Gastrocnemius medialis (tissue), 4 donors: ENCODE measurements at regions not wholly inside any gene's neighbourhood (a gene's known extent, or its start where the extent isn't known, plus 50 kb on each side); places are given as distances from the start of the nearest gene placed in this dataset.
"Not testable (repeated sequence)": the region's sequence is repeated elsewhere in the genome, so short reads cannot be mapped to it uniquely, and the experiment has no call there.

Experiments
- ATAC-seq, 2 donors: fragments of 150-250 bp; one replicate each; pipeline ENCODE4 v1.9.1; 2016
- DNase-seq, 2 donors: peaks; one replicate each; pipeline ENCODE4 v3.0.0-alpha.2; 2019
- H3K27ac ChIP-seq, 4 donors: fragments of 200-600 bp; sonication (generic); 1 replicate in 1 of 4; 2 replicates in 3 of 4; pipeline ENCODE4 v1.5.1; 2016 to 2018; ENCODE audit warnings: mild to moderate bottlenecking in 2 of 4, moderate library complexity in 1 of 4
- H3K27me3 ChIP-seq, 3 donors: fragments of 200-600 bp; sonication (generic) in 2 of 3; 1 replicate in 1 of 3; 2 replicates in 2 of 3; pipeline versions ENCODE4 v1.5.1 to v1.6.0; 2016 to 2019; ENCODE audit warnings: mild to moderate bottlenecking in 1 of 3, moderate library complexity in 1 of 3
- H3K36me3 ChIP-seq, 2 donors: fragments of 200-600 bp; sonication (generic) in 1 of 2; one replicate each; pipeline ENCODE4 v1.5.1; 2017 to 2018
- H3K4me1 ChIP-seq, 2 donors: fragments of 200-600 bp; sonication (generic) in 1 of 2; one replicate each; pipeline ENCODE4 v1.5.1; 2016 to 2017; ENCODE audit warnings: mild to moderate bottlenecking in 2 of 2
- H3K4me3 ChIP-seq, 4 donors: fragments of 200-600 bp; sonication (generic) in 3 of 4; 1 replicate in 1 of 4; 2 replicates in 3 of 4; pipeline ENCODE4 v1.5.1; 2016 to 2019; ENCODE audit warnings: mild to moderate bottlenecking in 2 of 4
- H3K9me3 ChIP-seq, 3 donors: fragments of 200-600 bp; sonication (generic) in 2 of 3; 1 replicate in 1 of 3; 2 replicates in 2 of 3; pipeline ENCODE4 v1.5.1; 2016 to 2019
- CTCF ChIP-seq, 5 experiments: fragments of 450-650 bp in 3 of 5; fragments of 200-600 bp in 2 of 5; sonication (generic) in 2 of 5; IDR thresholded peaks in 4 of 5; conservative IDR thresholded peaks in 1 of 5; 1 replicate in 4 of 5; 2 replicates in 1 of 5; pipeline ENCODE4 v1.5.1; 2016 to 2019; ENCODE audit warnings: antibody characterized with exemption in 5 of 5, mild to moderate bottlenecking in 3 of 5, moderate library complexity in 3 of 5
- POLR2A ChIP-seq, 2 donors: fragments of 450-650 bp; IDR thresholded peaks; one replicate each; pipeline ENCODE4 v1.6.1; 2017; ENCODE audit warnings: antibody characterized with exemption in 2 of 2, mild to moderate bottlenecking in 2 of 2, moderate library complexity in 2 of 2
- in situ Hi-C, 4 donors: fragments of 200-750 bp; cut with MboI; loops; one replicate each; pipeline versions ENCODE4 v1.15.0 to v1.8.0; 2017; ENCODE audit warnings: low sequenced_read_pairs in 4 of 4
- intact Hi-C: fragments of 100-400 bp; cut with DNase I; formaldehyde crosslinking; loops from one replicate; pipeline ENCODE4 v1.15.1; 2023; ENCODE audit warnings: low total_unique reads

- Histone ChIP-seq H3K36me3 (no peaks in the 10 kb centered on the region), H3K27me3 (no peaks in the 10 kb centered on the region), H3K4me3 (no peak overlapping the region), H3K4me1 (no peaks in the 10 kb centered on the region), H3K9me3 (no peaks in the 10 kb centered on the region), H3K27ac (no peak overlapping the region)
- TF ChIP-seq POLR2A (IDR thresholded peaks at IDR 0.05) (no peak), CTCF (IDR thresholded peaks at IDR 0.05 in 4 of 5, conservative IDR thresholded peaks at IDR 0.05 in 1 of 5) (no peak)
- DNase-seq = no peak
- ATAC-seq = no peak
- in situ Hi-C loops (no loop called here), intact Hi-C loops (no loop called here)
Observed at GRCh38 chr14:106511006-106511799, 984.8 kb downstream of the TMEM121 start.

DNA sequence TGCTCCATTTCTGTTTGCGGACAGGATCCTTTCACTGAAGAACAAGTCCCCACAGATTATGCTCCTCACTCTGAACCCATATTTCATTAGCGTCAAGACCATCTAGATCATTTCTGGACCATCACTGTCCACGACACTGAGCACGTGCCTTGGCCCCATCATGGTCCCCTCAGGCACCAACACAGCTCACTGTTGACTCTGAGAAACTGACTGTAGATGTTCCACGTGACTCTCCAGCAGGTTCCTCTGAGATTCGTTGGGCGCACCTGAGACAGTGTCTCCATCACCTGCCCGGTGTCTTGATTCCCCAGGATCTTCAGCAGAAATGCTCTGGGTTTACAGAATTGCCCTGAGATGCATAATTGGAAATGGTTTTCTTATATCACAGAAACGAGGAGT is 985.4 kb downstream of the TMEM121 start:
- Histone ChIP-seq H3K9me3 (no peaks in the 10 kb centered on the region), H3K36me3 (no peaks in the 10 kb centered on the region), H3K27me3 (no peaks in the 10 kb centered on the region), H3K27ac (no peak overlapping the region), H3K4me3 (no peak overlapping the region), H3K4me1 (no peaks in the 10 kb centered on the region)
- ATAC-seq (no peak), DNase-seq (no peak)
- no peak for TF ChIP-seq CTCF (IDR thresholded peaks at IDR 0.05 in 4 of 5, conservative IDR thresholded peaks at IDR 0.05 in 1 of 5)
- TF ChIP-seq POLR2A (IDR thresholded peaks at IDR 0.05) = no peak
- in situ Hi-C loops (no loop called here), intact Hi-C loops (no loop called here)

- intact Hi-C loops = no loop called here
- no peak for TF ChIP-seq CTCF (IDR thresholded peaks at IDR 0.05 in 4 of 5, conservative IDR thresholded peaks at IDR 0.05 in 1 of 5)
- no peak for TF ChIP-seq POLR2A (IDR thresholded peaks at IDR 0.05)
- ATAC-seq = no peak
- Histone ChIP-seq H3K4me3 (no peak overlapping the region), H3K9me3 (no peaks in the 10 kb centered on the region), H3K4me1 (no peaks in the 10 kb centered on the region), H3K27ac (no peak overlapping the region), H3K27me3 (no peaks in the 10 kb centered on the region), H3K36me3 (no peaks in the 10 kb centered on the region)
- DNase-seq = no peak
- in situ Hi-C loops = no loop called here
Observed at GRCh38 chr14:106513302-106513701, 986.9 kb downstream of the TMEM121 start.

GRCh38 chr14:106518054-106518943 is 991.9 kb downstream of the TMEM121 start:
- Histone ChIP-seq H3K27ac (no peak overlapping the region), H3K4me3 (no peak overlapping the region), H3K27me3 (no peaks in the 10 kb centered on the region), H3K36me3 (no peaks in the 10 kb centered on the region), H3K9me3 (no peaks in the 10 kb centered on the region), H3K4me1 (no peaks in the 10 kb centered on the region)
- DNase-seq (no peak), ATAC-seq (no peak)
- no peak for TF ChIP-seq POLR2A (IDR thresholded peaks at IDR 0.05)
- no peak for TF ChIP-seq CTCF (IDR thresholded peaks at IDR 0.05 in 4 of 5, conservative IDR thresholded peaks at IDR 0.05 in 1 of 5)
- in situ Hi-C loops = no loop called here
- intact Hi-C loops = no loop called here

DNA sequence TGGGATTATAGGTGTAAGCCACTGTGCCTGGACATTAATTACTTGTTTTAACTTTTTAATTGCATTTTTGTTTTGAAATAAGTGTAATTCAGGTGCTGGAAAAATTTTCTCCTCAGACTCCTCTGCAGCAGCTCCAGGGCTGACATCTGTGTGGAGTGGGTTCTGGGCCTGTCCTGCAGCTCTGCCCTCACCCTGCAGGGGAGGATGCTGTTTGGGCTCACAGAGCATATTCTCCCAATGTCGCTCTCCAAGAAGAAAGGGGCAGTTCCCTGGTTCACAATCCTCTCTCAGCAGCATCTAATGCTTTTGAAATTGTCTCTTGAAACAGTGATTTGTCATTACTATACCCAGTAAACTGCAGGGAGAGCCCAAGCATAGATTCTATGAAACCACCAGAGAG is 995.7 kb downstream of the TMEM121 start:
- H3K27me3 ChIP-seq, DNase-seq, in situ Hi-C loops, ATAC-seq, intact Hi-C loops, H3K4me3 ChIP-seq, H3K27ac ChIP-seq, H3K36me3 ChIP-seq, H3K4me1 ChIP-seq, H3K9me3 ChIP-seq: not testable (repeated sequence)
